CD14-positive monocyte (primary cell): ENCODE measurements at regions not wholly inside any gene's neighbourhood (a gene's known extent, or its start where the extent isn't known, plus 50 kb on each side); places are given as distances from the start of the nearest gene placed in this dataset.

Experiments
- DNase-seq, 3 donors: peaks; one replicate each; pipeline ENCODE4 v3.0.0-alpha.2; 2011 to 2022
- H2AFZ ChIP-seq: 2 replicates; pipeline ENCODE4 v1.6.0; 2012; ENCODE audit warnings: mild to moderate bottlenecking, low read depth, low read length, inconsistent platforms; ENCODE audit not compliant: insufficient read depth, poor library complexity, severe bottlenecking
- H3K27ac ChIP-seq, 2 donors: 1 replicate in 1 of 2; 2 replicates in 1 of 2; pipeline ENCODE4 v1.5.1; 2012 to 2013; ENCODE audit warnings: low read length in 2 of 2, control low read depth in 1 of 2, inconsistent platforms in 1 of 2, low read depth in 1 of 2, mild to moderate bottlenecking in 1 of 2
- H3K27me3 ChIP-seq, 2 donors: one replicate each; pipeline versions ENCODE4 v1.6.0 to v1.6.1; 2011 to 2013; ENCODE audit warnings: low read length in 2 of 2; ENCODE audit not compliant: control insufficient read depth in 2 of 2, insufficient read depth in 2 of 2
- H3K36me3 ChIP-seq, 2 donors: replicated peaks in 1 of 2; 1 replicate in 1 of 2; 2 replicates in 1 of 2; pipeline versions ENCODE4 v1.5.1 to v1.6.1; 2012 to 2013; ENCODE audit warnings: low read length in 2 of 2, control low read depth in 1 of 2, inconsistent platforms in 1 of 2, mild to moderate bottlenecking in 1 of 2; ENCODE audit not compliant: insufficient read depth in 2 of 2, control insufficient read depth in 1 of 2
- H3K4me1 ChIP-seq, 2 donors: 1 replicate in 1 of 2; 2 replicates in 1 of 2; pipeline versions ENCODE4 v1.5.1 to v1.6.1; 2012 to 2013; ENCODE audit warnings: low read length in 2 of 2, control low read depth in 1 of 2, inconsistent platforms in 1 of 2, mild to moderate bottlenecking in 1 of 2, moderate library complexity in 1 of 2; ENCODE audit not compliant: insufficient read depth in 2 of 2, control insufficient read depth in 1 of 2
- H3K4me2 ChIP-seq: replicated peaks from 2 replicates; pipeline ENCODE3; 2012; ENCODE audit warnings: low read length, moderate library complexity, mild to moderate bottlenecking; ENCODE audit not compliant: poor library complexity, severe bottlenecking; ENCODE audit errors: extremely low read depth
- H3K4me3 ChIP-seq, 3 experiments: fragments of 200-600 bp in 1 of 3; sonication (generic) in 1 of 3; replicated peaks in 1 of 3; 1 replicate in 2 of 3; 2 replicates in 1 of 3; pipeline ENCODE4 v1.5.1; 2011 to 2013; ENCODE audit warnings: low read length in 3 of 3, mild to moderate bottlenecking in 3 of 3, control low read depth in 2 of 3, low read depth in 2 of 3, inconsistent platforms in 1 of 3, moderate library complexity in 1 of 3
- H3K79me2 ChIP-seq: 2 replicates; pipeline ENCODE4 v1.6.0; 2012; ENCODE audit warnings: mild to moderate bottlenecking, control low read depth, inconsistent platforms, low read length, moderate library complexity; ENCODE audit not compliant: insufficient read depth
- H3K9ac ChIP-seq: 2 replicates; pipeline ENCODE4 v1.6.0; 2017; ENCODE audit warnings: low read length, mild to moderate bottlenecking; ENCODE audit not compliant: insufficient read depth, poor library complexity, severe bottlenecking
- H3K9me3 ChIP-seq, 2 donors: replicated peaks in 1 of 2; 1 replicate in 1 of 2; 2 replicates in 1 of 2; pipeline versions ENCODE4 v1.5.1 to v1.6.1; 2012 to 2013; ENCODE audit warnings: low read length in 2 of 2, control low read depth in 1 of 2; ENCODE audit not compliant: control insufficient read depth in 1 of 2, insufficient read depth in 1 of 2
- H4K20me1 ChIP-seq: 2 replicates; pipeline ENCODE4 v1.6.0; 2012; ENCODE audit warnings: mild to moderate bottlenecking, low read length, control low read depth, moderate library complexity; ENCODE audit not compliant: insufficient read depth
- H3K27ac Mint-ChIP-seq, 7 donors: one replicate each; pipeline ENCODE4 v1.8.0; 2020; ENCODE audit warnings: mild to moderate bottlenecking in 7 of 7, mixed read lengths in 7 of 7, moderate library complexity in 6 of 7, inconsistent platforms in 2 of 7
- H3K27me3 Mint-ChIP-seq, 3 donors: one replicate each; pipeline ENCODE4 v1.8.0; 2021 to 2022; ENCODE audit warnings: low read depth in 3 of 3, mild to moderate bottlenecking in 3 of 3, mixed read lengths in 3 of 3, moderate library complexity in 3 of 3, inconsistent platforms in 1 of 3
- H3K36me3 Mint-ChIP-seq, 2 donors: one replicate each; pipeline ENCODE4 v1.8.0; 2020; ENCODE audit warnings: mixed read lengths in 2 of 2, inconsistent platforms in 1 of 2, mild to moderate bottlenecking in 1 of 2
- H3K4me1 Mint-ChIP-seq: one replicate; pipeline ENCODE4 v1.8.0; 2020; ENCODE audit warnings: mild to moderate bottlenecking, mixed read lengths
- H3K4me3 Mint-ChIP-seq, 2 donors: one replicate each; pipeline ENCODE4 v1.8.0; 2020; ENCODE audit warnings: mild to moderate bottlenecking in 2 of 2, mixed read lengths in 2 of 2, moderate library complexity in 1 of 2
- H3K9me3 Mint-ChIP-seq, 7 donors: one replicate each; pipeline ENCODE4 v1.8.0; 2020 to 2022; ENCODE audit warnings: mixed read lengths in 7 of 7, mild to moderate bottlenecking in 6 of 7, moderate library complexity in 6 of 7, inconsistent platforms in 2 of 7
- WGBS: methylation state at CpG from one replicate; pipeline ENCODE4 v1.1.5; 2013; ENCODE audit warnings: missing lambda C conversion rate; ENCODE audit not compliant: insufficient coverage; 5-methylcytosine and 5-hydroxymethylcytosine counted together
- intact Hi-C, 2 donors: fragments of 100-400 bp; cut with micrococcal nuclease; formaldehyde crosslinking; loops; one replicate each; pipeline versions ENCODE4 v1.15.0 to v1.15.1; 2023
- TF ChIP-seq, protein P1 (sequence below): fragments of 200-600 bp; IDR thresholded peaks from one replicate; pipeline ENCODE4 v1.8.0; 2022; ENCODE audit warnings: antibody characterized with exemption, mild to moderate bottlenecking

DNA sequence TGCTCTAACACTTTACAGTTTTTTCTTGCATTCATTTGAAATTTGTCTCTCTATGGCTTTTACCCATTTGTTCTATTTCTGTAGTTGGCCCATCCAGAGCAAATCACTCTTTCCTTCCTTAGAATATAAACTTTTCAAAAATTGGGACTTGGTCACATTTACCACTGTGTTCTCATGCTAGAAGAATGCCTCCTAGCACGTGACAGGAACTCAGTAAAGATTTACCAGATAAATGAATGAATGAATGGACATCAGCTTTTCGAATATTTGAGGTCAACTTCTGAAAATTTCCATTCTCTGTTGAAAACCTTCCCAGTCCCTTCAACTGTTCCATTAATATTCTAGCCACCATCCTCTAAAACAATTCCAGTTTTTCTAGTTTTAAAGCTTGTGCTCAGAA lies 294.5 kb downstream of the CD83 start:
- no peak overlapping the region for H3K4me3 Mint-ChIP-seq
- no CpG with 5 or more reads among the region's 2 CpGs for WGBS
- H3K27ac ChIP-seq = no peak overlapping the region
- no peak overlapping the region for H3K27ac Mint-ChIP-seq
- no peaks in the 10 kb centered on the region for H3K4me1 ChIP-seq
- H3K9ac ChIP-seq = no peak overlapping the region
- H4K20me1 ChIP-seq = no peaks in the 10 kb centered on the region
- no peaks in the 10 kb centered on the region for H3K9me3 ChIP-seq
- no peak for DNase-seq
- H2AFZ ChIP-seq = no peak overlapping the region
- no peaks in the 10 kb centered on the region for H3K27me3 ChIP-seq
- H3K9me3 Mint-ChIP-seq = no peaks in the 10 kb centered on the region
- H3K4me3 ChIP-seq = no peak overlapping the region
- TF ChIP-seq, protein P1, sequence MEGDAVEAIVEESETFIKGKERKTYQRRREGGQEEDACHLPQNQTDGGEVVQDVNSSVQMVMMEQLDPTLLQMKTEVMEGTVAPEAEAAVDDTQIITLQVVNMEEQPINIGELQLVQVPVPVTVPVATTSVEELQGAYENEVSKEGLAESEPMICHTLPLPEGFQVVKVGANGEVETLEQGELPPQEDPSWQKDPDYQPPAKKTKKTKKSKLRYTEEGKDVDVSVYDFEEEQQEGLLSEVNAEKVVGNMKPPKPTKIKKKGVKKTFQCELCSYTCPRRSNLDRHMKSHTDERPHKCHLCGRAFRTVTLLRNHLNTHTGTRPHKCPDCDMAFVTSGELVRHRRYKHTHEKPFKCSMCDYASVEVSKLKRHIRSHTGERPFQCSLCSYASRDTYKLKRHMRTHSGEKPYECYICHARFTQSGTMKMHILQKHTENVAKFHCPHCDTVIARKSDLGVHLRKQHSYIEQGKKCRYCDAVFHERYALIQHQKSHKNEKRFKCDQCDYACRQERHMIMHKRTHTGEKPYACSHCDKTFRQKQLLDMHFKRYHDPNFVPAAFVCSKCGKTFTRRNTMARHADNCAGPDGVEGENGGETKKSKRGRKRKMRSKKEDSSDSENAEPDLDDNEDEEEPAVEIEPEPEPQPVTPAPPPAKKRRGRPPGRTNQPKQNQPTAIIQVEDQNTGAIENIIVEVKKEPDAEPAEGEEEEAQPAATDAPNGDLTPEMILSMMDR = no peak
- H3K79me2 ChIP-seq = no peaks in the 10 kb centered on the region
- no peaks in the 10 kb centered on the region for H3K4me1 Mint-ChIP-seq
- no peaks in the 10 kb centered on the region for H3K36me3 Mint-ChIP-seq
- no peaks in the 10 kb centered on the region for H3K27me3 Mint-ChIP-seq
- no peak overlapping the region for H3K4me2 ChIP-seq
- intact Hi-C loops = no loop called here
- H3K36me3 ChIP-seq = no peaks in the 10 kb centered on the region

DNA sequence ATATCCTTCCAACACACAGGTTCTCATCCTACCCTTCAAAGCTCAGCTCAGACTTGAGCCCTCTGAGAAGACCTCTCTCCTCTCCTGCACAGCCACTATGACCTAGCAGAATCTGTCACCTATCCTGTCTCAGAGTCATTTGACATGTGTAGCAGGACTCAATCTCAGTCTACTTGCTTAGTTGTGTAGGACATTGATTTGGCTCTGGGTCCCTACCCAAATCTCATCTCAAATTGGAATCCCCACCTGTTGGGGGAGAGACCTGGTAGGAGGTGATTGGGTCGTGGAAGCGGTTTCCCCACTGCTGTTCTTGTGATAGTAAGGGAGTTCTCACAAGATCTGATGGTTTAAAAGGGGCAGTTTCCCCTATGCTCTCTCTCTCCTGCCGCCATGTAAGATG lies 297.9 kb downstream of the CD83 start:
- no peaks in the 10 kb centered on the region for H3K9me3 ChIP-seq
- Mint-ChIP-seq H3K9me3 (no peaks in the 10 kb centered on the region), H3K36me3 (no peaks in the 10 kb centered on the region), H3K27me3 (peaks cover 0 to 1% (median under 1%) of the 10 kb centered on the region in 3 donors), H3K4me1 (peaks cover under 1% of the 10 kb centered on the region), H3K4me3 (no peak overlapping the region), H3K27ac (no peak overlapping the region)
- no peak overlapping the region for H2AFZ ChIP-seq
- no peaks in the 10 kb centered on the region for H3K79me2 ChIP-seq
- H3K27me3 ChIP-seq = no peaks in the 10 kb centered on the region
- H3K4me1 ChIP-seq = no peaks in the 10 kb centered on the region
- intact Hi-C loops = no loop called here
- no peak overlapping the region for H3K9ac ChIP-seq
- TF ChIP-seq, protein P1 = no peak
- no peak overlapping the region for H3K4me3 ChIP-seq
- no peaks in the 10 kb centered on the region for H4K20me1 ChIP-seq
- no peak overlapping the region for H3K27ac ChIP-seq
- H3K4me2 ChIP-seq = no peak overlapping the region
- WGBS = no CpG with 5 or more reads among the region's 3 CpGs
- no peak for DNase-seq
- H3K36me3 ChIP-seq = no peaks in the 10 kb centered on the region
